ENCODE measurements at regions not wholly inside any gene's neighbourhood (a gene's known extent, or its start where the extent isn't known, plus 50 kb on each side); places are given as distances from the start of the nearest gene placed in this dataset.

GRCh38 chr14:98269533-98269932 lies 1002.5 kb downstream of the BCL11B start:
- TF ChIP-seq, protein P1, sequence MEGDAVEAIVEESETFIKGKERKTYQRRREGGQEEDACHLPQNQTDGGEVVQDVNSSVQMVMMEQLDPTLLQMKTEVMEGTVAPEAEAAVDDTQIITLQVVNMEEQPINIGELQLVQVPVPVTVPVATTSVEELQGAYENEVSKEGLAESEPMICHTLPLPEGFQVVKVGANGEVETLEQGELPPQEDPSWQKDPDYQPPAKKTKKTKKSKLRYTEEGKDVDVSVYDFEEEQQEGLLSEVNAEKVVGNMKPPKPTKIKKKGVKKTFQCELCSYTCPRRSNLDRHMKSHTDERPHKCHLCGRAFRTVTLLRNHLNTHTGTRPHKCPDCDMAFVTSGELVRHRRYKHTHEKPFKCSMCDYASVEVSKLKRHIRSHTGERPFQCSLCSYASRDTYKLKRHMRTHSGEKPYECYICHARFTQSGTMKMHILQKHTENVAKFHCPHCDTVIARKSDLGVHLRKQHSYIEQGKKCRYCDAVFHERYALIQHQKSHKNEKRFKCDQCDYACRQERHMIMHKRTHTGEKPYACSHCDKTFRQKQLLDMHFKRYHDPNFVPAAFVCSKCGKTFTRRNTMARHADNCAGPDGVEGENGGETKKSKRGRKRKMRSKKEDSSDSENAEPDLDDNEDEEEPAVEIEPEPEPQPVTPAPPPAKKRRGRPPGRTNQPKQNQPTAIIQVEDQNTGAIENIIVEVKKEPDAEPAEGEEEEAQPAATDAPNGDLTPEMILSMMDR (IDR thresholded peaks at IDR 0.05; ENCODE audit: borderline replicate concordance, extremely low read depth, insufficient read depth): no peak
- no peaks in the 10 kb centered on the region for H3K9me3 ChIP-seq (ENCODE audit: control insufficient read depth in 2 of 3, insufficient read depth in 1 of 3, low read length in 3 of 3)
- no peak overlapping the region for H3K9ac ChIP-seq (ENCODE audit: low read length in 3 of 3)
- no peak for DNase-seq
- H3K4me1 ChIP-seq (ENCODE audit: control insufficient read depth in 2 of 3, insufficient read depth in 2 of 3, low read depth in 1 of 3, low read length in 3 of 3): no peaks in the 10 kb centered on the region
- no peak for FAIRE-seq
- no peaks in the 10 kb centered on the region for H3K27me3 ChIP-seq (ENCODE audit: control insufficient read depth, insufficient read depth, low read length)
- H3K36me3 ChIP-seq (ENCODE audit: control insufficient read depth in 2 of 3, insufficient read depth in 3 of 3, low read length in 3 of 3): no peaks in the 10 kb centered on the region
- intact Hi-C loops (cut with DNase I): no loop called here
- H3K4me3 ChIP-seq (ENCODE audit: low read length in 3 of 3): no peak overlapping the region
- no peak overlapping the region for H3K27ac ChIP-seq (ENCODE audit: low read depth in 2 of 2, low read length in 2 of 2)

- intact Hi-C loops (cut with DNase I): no loop called here
- H3K9me3 ChIP-seq (ENCODE audit: control insufficient read depth in 2 of 3, insufficient read depth in 1 of 3, low read length in 3 of 3): no peaks in the 10 kb centered on the region
- FAIRE-seq (no peak), DNase-seq (no peak)
- H3K36me3 ChIP-seq (ENCODE audit: control insufficient read depth in 2 of 3, insufficient read depth in 3 of 3, low read length in 3 of 3): no peaks in the 10 kb centered on the region
- H3K27me3 ChIP-seq (ENCODE audit: control insufficient read depth, insufficient read depth, low read length): no peaks in the 10 kb centered on the region
- no peak overlapping the region for H3K4me3 ChIP-seq (ENCODE audit: low read length in 3 of 3)
- no peaks in the 10 kb centered on the region for H3K4me1 ChIP-seq (ENCODE audit: control insufficient read depth in 2 of 3, insufficient read depth in 2 of 3, low read depth in 1 of 3, low read length in 3 of 3)
- TF ChIP-seq, protein P1 (IDR thresholded peaks at IDR 0.05; ENCODE audit: borderline replicate concordance, extremely low read depth, insufficient read depth): no peak
- H3K27ac ChIP-seq (ENCODE audit: low read depth in 2 of 2, low read length in 2 of 2): no peak overlapping the region
- H3K9ac ChIP-seq (ENCODE audit: low read length in 3 of 3): no peak overlapping the region
These were observed 1001.8 kb downstream of the BCL11B start for GRCh38 chr14:98270201-98270600.

DNA sequence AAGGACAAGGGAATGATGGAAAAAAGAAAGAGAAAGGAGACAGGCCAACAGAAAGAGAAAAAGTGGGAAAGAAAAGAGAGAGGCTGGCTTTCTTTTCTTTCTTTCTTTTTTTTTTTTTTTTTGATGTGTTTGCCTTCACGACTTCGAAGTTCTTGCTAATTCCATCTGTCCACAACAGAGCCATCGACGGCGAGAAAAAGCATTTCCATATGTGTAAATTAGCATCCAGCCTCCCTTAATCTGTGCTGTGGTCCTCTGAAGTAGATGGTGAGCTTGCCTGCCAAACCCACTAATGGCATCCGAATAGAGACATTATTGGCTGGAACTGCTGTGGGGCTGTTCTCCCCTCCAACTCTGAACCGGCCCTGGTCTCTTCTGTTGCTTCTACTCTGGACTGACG lies 997.4 kb downstream of the BCL11B start:
- no peak for FAIRE-seq
- TF ChIP-seq, protein P1 (IDR thresholded peaks at IDR 0.05; ENCODE audit: borderline replicate concordance, extremely low read depth, insufficient read depth): no peak
- Histone ChIP-seq H3K27ac (ENCODE audit: low read depth in 2 of 2, low read length in 2 of 2) (no peak overlapping the region), H3K9ac (ENCODE audit: low read length in 3 of 3) (no peak overlapping the region), H3K4me3 (ENCODE audit: low read length in 3 of 3) (no peak overlapping the region), H3K4me1 (ENCODE audit: control insufficient read depth in 2 of 3, insufficient read depth in 2 of 3, low read depth in 1 of 3, low read length in 3 of 3) (no peaks in the 10 kb centered on the region), H3K36me3 (ENCODE audit: control insufficient read depth in 2 of 3, insufficient read depth in 3 of 3, low read length in 3 of 3) (no peaks in the 10 kb centered on the region), H3K9me3 (ENCODE audit: control insufficient read depth in 2 of 3, insufficient read depth in 1 of 3, low read length in 3 of 3) (no peaks in the 10 kb centered on the region), H3K27me3 (ENCODE audit: control insufficient read depth, insufficient read depth, low read length) (no peaks in the 10 kb centered on the region)
- DNase-seq: no peak
- intact Hi-C loops (cut with DNase I): no loop called here

- no peak overlapping the region for H3K9ac ChIP-seq (ENCODE audit: low read length in 3 of 3)
- TF ChIP-seq, protein P1 (IDR thresholded peaks at IDR 0.05; ENCODE audit: borderline replicate concordance, extremely low read depth, insufficient read depth): no peak
- H3K4me3 ChIP-seq (ENCODE audit: low read length in 3 of 3): no peak overlapping the region
- no peaks in the 10 kb centered on the region for H3K27me3 ChIP-seq (ENCODE audit: control insufficient read depth, insufficient read depth, low read length)
- H3K9me3 ChIP-seq (ENCODE audit: control insufficient read depth in 2 of 3, insufficient read depth in 1 of 3, low read length in 3 of 3): no peaks in the 10 kb centered on the region
- intact Hi-C loops (cut with DNase I): no loop called here
- DNase-seq: peak in 2 of 5 donors; percentile 10 to 41
- no peaks in the 10 kb centered on the region for H3K4me1 ChIP-seq (ENCODE audit: control insufficient read depth in 2 of 3, insufficient read depth in 2 of 3, low read depth in 1 of 3, low read length in 3 of 3)
- H3K36me3 ChIP-seq (ENCODE audit: control insufficient read depth in 2 of 3, insufficient read depth in 3 of 3, low read length in 3 of 3): no peaks in the 10 kb centered on the region
- H3K27ac ChIP-seq (ENCODE audit: low read depth in 2 of 2, low read length in 2 of 2): no peak overlapping the region
- no peak for FAIRE-seq
These were observed 993.2 kb downstream of the BCL11B start for GRCh38 chr14:98278800-98279199.

Measured in kidney (tissue), 13 donors.